Middle frontal gyrus (tissue), 1 donor: ENCODE measurements at regions not wholly inside any gene's neighbourhood (a gene's known extent, or its start where the extent isn't known, plus 50 kb on each side); places are given as distances from the start of the nearest gene placed in this dataset.

Experiments used
- DNase-seq: peaks from one replicate; pipeline ENCODE4 v3.0.0-alpha.2; 2015; ENCODE audit warnings: low spot score; ENCODE audit errors: extremely low spot score

DNA sequence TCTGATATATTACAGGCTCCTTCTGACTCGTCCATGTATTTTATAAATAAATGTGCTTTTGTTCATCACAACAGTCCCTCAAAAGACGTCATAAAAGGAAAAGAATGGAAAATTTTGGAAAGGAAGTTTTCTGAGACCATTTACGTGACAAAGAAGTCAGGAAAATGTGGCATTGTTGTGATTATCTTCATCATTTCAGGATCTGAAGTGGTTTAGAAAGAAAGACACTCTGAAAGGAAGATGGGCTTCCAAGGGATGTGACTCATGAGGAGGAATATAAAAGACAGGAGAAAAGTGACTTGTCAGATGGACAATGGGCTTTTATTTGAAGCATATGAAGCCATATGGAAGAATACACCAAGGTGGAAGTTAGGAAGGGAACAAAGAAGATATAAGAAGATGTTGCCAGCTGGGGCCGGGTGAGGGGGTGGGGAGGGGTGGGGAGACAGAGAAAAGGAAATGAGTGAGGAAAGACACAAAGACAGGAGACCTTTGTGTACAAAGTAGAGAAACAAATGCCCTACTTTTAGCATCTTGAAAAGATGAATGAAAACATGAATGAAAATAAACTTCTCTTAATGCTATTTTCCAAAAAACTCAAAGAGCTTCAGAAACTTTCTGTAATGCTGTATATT lies 190.3 kb upstream of the PREP start:
- DNase-seq = no peak

DNA sequence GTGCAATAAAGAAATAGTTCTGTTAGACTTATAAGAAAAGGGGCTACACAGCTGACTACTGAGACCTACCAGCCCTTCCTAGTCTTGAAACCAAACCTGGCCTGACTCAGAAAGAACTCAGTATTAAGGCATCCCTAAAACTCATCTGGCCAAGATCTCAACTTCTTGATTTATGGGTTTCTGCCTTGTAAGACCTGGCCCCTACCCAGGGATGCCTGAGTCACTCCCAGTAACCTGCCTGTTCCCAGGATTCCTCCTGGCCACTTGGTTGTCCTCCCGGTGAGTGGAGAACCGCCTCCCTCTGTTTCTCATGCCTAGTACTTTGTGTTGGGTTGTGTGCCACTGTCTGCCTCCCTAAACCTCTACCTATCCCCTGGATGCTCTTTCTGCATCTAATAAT lies 189.4 kb upstream of the PREP start:
- DNase-seq = no peak

DNA sequence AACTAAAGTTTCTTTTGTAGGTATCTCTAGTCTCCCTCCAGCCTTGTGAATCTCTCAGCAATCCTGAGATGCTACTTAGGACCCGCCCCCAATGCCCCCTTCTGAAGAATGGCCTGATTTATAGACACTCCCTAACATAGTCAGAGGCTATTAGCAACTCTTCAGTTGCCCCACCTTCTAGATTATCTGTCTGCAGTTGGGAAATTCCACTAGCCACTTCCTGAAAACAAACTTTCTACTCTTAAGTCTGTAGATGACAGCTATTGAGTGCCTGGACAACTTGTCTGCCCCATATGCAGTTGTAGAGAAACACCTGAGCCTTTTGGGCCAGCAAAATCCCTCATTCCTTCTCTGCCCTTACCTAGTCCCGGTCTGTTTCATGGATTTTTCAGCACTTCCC lies 188.2 kb upstream of the PREP start:
- no peak for DNase-seq

DNA sequence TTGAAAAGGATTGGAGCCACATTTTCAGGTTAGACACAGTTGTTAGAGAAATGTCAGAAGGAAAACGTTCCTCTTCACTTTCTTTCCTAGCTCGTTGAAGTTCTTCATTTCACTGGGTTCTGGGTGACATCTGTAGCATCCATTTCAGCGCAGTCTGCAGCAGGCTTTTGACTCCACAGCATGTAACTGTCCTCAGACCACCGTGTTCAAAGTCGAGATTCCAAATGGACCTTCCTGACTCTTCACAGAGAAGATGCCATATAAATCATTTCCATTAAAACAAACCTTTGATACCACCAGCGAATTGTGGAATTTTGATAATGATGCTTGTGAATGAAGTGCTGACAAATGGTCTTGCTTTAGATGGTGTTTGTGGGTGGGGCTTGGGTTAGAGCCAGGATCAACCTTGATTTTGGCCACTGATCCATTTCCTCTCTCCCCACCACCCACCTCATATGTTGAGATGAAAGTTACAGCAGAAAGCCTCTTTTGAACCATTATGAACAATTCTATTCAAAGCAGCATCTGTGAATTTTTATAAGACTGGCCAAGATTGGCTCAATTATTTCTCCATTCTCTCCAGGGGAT lies 185.3 kb upstream of the PREP start:
- DNase-seq = no peak

DNA sequence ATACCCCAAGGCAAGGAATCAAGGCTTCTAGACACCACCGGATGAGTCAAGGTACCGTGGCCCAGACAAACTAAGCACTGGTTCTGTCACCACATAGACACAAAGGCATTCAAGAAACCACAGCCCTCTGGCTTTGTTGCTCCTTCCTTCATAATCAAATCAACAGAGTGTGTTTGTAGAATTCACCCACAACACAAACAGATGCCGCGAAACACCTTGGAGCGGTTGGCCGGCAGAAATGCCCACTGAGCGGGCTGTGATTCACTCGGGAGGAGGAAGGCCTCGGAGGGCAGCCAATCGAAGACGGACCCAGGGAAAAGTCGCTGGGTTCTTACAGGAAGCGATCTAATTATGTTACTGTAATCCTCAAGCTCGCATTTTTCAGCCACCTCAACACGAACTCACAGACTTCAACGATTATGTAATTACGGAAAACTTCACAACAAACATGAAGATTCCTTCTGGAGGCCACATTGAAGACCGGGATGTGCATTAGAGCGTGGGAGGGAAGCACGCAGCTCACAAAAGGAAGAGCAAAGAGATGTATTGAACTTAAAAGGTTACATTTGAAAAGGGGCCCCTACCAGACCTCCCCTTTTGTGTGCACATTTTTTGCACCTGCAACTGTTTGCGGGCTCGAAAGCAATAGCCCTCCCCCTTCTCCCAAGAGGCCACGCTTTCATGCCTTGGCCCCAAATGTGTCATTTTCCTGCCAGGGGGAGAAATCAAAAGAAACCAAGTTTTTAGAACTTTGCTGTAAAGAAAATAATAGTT lies 184.7 kb upstream of the PREP start:
- DNase-seq = no peak

DNA sequence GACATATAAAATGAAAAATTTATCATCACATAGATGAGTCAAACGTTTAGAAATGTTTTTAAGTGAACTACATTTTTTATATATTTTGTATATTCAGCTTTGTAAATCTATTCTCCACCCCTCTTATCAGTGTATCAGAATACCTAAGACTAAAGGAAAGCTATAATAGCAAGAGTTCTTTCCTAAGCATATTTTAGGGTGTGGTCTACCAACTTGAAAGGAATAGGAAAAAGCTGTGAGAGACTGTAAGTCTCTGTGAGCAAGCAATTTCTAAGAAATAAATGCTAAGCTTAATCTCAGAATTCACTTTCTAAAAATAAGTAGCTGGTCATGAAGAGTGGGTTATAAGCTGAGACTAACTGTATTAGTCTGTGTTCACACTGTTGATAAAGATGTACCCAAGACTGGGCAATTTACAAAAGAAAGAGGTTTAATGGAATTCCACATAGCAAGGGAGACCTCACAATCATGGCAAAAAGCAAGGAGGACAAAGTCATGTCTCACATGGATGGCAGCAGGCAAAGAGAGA lies 175.4 kb upstream of the PREP start:
- DNase-seq = no peak

DNA sequence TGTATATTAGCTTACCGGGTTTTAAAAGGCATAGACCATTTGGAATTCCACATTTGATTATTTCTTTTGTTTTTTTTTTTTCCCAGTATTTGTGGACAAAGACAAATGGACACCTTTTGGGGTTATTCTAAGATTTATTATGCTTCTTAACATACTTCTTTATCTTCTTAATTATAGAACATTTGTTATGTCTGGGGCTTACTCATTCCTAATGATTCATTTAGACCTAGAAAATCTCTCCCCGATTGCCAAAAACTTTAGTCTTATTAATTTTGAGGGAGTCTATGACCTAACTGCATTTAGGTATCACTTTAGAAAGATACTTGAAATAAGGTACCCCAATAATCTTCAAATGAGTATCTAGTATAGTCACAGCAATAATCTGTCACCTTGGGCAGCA lies 170.7 kb upstream of the PREP start:
- no peak for DNase-seq

DNA sequence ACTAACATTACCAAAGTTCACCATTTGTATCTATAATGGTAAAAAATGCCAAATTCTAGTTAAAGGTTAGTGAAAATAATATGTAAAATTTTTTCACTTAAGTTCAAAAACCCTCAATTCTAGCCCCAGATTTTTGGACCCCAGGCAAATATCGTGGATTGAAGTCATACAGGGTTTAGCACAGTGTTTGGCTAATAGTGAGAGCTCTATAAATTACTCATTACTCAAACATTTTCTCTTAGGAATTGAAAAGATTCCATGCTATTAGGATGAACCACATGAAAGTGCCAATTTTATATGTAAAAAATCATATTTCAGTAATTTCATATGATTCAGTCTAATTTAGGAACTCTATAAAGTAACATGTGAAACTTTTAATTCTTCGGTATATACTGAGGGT lies 170.3 kb upstream of the PREP start:
- no peak for DNase-seq

DNA sequence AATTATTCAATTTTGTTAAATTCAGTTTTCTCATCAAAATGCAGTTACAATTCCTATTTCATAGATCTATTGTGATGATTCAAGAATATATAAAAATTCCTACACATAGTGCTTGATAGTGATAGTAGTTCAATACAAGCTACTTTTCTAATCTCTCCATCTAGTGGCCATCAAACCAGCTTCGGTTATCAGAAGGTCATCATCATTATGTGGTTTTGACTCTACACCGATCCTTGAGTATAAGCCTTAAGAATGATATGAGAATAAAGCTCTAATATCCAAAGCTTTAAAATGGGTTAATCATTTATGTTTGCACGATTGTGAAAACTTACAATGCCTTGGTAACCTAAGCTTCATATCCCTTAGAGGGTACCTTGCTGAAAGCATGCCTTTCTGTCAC lies 167.5 kb upstream of the PREP start:
- DNase-seq = no peak

DNA sequence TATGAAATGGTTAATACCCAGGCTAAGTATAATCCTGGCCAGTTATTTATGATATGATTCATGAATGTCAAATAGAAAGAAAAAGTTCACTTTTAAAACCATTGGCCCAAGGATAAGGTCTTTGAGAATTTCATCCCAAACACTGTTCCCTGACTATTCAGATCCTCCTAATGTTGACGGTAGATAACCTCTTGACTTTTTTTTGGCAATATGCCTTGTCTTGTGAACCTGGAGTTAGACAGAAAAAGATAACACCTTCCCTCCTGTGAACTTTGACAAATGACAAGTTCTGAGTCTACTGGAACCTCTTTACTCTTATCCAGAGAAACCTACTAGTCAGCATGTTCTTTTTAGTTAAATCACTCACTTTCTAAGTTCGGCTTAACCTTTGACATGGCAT lies 166.8 kb upstream of the PREP start:
- no peak for DNase-seq

DNA sequence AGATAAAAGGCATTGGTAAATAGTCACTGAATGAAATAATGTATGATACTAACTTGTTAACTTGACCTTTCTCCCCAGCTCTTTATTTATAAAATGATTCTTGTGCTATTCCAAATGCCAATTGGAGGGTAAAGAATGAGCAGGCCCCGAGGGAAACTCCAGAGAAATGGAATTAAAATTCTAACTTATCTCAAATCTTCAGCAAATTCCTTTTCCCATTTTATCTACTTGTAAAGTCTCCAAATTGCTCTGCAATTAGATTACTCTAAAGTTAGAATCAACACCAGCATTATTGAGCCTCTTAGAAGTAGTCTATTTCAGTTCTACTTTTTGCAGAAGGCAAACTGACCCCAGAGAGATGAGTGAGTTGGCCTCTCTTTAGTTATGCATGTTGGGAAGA lies 165.9 kb upstream of the PREP start:
- DNase-seq = no peak

DNA sequence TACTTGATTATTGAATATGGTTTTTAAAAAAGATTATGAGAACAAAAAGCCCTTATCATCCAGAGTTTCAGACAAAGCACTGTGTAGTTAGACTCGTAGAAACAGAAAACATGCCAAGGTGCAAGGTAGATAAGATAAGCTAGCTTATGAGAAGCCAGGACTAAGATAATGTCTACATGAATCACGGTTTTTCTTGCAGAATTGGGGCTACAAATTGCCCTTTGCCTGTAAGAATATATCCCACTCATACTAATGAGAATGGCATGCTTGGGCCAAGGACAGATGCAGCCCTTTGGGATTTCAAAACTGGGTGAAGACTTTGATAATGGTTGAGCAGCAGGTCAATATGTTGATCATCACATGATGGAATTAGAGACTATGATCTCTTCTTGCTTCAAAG lies 165.3 kb upstream of the PREP start:
- DNase-seq = no peak

DNA sequence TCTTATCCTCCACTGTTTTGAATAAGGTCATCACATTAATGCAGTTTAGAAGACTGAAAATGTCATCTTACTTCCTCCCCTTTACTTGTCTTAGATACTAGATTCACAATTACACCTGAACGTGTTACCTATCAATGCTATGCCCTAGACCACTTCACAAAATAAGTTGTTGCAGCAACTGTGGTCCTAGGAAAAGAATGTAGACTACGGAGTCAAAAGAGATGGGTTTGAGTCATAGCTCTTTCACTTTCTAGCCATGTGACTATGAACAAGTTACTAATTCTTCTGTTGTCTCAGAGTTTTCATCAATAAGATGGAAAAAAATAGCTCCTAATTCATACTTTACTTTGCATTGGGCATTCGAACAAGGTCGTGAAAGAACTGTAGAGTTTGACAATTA lies 164.3 kb upstream of the PREP start:
- DNase-seq = no peak

DNA sequence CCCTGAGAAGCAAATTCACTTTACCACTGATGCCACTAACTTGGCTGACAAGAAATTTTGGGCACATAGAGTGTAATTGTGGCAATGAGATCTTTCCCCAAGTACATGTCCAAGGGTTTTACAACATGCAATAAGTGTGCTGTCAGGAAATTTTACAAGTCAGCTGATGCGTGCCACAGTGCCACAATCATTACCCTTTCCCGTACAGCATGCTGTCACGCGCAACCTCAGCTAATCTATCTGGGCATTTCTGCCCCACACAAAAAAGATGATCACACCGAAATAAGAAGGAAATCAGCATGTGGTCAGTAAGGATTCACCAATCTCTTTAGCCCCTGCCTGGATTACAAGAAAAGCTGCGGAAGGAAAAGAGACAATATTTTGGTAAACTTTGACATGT lies 163.6 kb upstream of the PREP start:
- DNase-seq = no peak

DNA sequence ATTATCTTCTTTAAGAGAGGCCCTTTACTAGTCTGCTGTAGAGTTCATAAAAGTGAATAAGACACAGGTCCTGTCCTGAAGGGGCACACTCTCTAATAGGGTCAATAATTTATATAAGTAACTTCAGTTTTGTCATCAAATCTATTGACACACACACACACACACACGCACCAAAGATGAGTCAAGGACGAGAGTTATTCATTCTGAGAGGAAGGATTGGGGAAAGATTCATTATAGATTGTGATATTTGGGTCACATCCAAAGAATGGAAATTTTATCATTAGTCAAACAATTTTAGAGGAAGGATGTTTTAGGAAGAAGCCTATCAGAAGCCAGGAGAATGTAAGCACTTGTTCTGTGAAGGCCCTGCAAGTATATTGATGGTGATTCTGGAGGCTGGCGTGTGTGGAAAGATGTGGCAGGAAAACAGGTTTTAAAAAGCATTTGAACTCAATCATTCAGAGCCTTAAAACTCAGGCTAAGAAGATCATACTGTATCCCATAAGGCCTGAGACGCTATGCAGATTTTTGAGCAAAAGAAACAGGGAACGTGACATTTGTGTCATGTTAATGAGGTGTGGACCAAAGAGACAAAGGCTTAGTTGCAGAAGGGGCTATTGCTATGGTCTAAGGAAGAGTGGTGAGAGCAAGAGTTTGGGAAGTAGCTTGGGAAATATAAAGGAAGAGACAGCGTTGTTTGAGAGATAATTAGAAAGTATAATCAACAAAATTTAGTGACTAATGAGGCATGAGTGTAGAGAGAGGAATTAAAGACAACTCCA lies 161.4 kb upstream of the PREP start:
- no peak for DNase-seq

DNA sequence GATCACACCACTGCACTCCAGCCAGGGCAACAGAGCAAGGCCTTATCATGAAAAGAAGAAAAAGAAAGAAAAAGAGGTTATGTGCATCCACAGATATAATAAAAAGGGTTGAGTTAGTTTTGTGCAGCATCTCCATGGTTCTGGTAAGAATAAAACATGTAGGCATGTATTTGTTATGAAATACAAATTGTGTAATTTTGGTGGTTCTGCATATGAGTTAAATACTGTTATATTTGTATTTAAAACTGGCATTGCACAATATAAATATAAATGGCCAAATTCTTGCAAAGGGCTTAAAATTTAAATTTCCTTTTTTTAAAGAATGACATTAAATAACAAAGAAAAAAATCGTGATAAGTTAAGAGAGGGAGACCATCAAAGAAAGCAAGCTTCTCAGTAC lies 159.1 kb upstream of the PREP start:
- no peak for DNase-seq

DNA sequence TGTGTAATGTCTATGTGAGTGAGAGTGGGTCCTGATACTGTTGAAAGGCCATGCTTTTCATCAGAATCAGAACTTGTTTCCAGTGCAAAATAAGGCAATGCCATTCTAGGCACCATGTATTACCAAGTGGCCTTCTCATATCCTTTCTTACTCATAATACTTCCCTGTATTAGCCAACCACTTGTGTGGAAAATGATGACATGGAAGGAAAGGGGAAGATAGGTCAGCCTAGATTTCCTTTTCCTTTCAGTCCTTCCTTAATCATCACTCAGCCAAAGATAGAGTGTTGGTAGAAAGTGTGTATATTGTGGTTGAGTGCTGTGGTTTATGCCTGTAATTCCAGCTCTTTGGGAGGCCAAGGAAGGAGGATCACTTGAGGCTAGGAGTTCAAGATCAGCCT lies 158.6 kb upstream of the PREP start:
- no peak for DNase-seq

DNA sequence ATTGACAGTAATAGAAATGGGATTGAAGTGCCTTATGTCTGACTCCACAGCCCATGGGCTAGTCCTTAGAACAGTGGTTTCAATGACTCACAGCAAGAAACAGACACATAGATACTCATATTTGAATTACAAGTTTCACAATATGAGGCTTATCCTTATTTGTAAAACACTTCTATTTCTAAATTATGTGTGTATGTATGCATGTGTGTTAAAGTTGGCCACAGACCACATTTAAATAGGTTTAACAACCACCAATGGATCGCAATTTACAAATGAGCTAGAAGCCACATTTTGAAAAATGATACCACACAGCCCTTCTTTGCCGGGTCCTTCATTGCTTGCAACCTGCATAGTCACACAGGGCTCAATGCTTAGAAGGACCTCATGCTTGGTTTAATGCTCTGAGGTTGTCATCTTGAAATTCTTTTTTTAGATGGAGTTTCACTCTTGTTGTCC lies 157.8 kb upstream of the PREP start:
- no peak for DNase-seq

DNA sequence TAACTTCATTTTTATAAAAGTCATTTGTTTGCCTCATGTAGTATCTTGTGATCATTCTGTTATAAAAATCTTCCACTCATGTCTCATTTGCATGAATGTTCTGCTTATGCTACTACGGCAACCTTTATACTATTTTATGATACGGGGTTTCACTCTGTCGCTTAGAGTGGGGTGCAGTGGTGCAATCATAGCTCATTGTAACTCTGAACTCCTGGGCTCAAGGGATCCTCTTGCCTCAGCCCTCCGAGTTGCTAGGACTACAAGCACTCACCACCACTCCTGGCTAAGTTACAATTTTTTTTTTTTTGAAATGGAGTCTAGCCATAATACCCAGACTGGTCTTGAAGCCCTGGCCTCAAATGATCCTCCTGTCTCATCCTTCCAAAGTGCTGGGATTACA lies 154.4 kb upstream of the PREP start:
- DNase-seq = no peak

DNA sequence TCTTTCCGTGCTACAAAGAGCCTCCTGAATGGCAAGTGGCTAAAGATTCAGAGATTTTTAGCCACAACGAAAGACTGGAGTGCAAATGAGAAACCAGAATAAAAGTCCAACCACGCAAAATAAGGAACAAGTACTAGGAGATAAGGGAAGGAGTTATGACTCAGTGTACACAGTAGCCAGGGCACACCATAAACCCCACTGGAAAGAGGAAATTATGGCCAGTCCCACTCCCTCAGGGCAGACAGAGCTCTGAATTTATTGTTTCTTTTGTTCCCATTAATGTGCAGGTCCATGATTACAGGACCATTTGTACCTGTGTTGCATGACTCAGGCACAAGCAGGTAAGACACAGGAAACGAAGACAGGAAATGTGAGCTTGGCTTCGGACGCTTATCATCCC lies 150.3 kb upstream of the PREP start:
- DNase-seq = no peak

DNA sequence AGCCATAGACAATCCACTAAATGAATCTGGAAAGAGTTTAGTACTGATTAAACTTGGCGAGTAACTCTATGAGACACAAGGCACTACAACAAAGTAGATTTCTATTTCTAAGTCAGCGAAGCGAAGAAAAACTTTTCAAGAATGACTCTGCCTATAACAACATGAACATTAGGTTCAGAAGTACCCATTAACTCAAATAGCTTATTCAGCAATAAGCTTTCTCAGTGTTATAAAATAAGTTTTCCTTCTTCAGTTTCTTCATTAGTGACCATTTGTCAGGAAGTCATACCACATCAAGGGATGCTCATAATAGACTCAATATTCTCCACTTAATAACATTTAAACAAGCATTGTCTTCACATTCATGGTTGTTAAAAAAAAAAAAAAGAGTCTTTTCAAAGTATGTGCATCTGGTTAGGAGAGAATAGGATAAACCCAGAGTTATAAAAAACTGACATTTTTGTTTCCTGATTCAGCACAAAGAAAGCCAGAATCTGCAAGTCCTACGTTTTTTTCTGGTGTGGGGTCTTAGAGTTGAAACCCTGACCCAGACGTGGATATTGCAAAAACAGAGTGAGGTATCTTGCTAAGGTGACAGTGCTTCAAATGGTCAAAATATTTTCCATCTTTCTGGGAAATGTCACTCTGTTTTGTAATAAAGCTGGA lies 148.2 kb upstream of the PREP start:
- DNase-seq = no peak
